SK-N-MC (cell line): ENCODE measurements at regions not wholly inside any gene's neighbourhood (a gene's known extent, or its start where the extent isn't known, plus 50 kb on each side); places are given as distances from the start of the nearest gene placed in this dataset.

Experiments
- EZH2 ChIP-seq: fragments of 200-600 bp; sonication (generic); IDR thresholded peaks from one replicate; pipeline ENCODE4 v1.6.1; 2017; ENCODE audit warnings: antibody characterized with exemption
- POLR2AphosphoS5 ChIP-seq: IDR thresholded peaks from 2 replicates; pipeline ENCODE4 v1.6.1; 2012; ENCODE audit warnings: mild to moderate bottlenecking, low read depth, low read length, borderline replicate concordance

DNA sequence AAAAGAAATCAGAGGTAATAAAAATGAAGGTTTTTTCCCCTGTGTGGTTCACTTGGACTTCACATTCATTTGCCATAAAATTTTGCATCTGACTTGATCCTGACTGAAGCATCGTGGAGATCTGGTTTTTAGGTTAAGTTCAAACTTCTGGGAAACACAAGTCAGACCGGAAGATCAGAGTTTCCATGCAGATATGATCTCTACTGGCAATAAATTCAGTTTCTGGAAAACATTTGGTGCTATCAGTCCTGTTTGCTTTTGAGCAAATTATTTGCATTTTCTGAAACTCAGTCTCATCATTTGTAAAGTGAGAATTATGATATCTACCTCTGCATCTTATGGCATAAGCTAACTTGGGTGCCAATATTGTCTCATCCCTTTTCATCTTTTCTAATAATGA lies 81.3 kb upstream of the KCNMA1 start:
- no peak for TF ChIP-seq EZH2
- TF ChIP-seq POLR2AphosphoS5: no peak
